ENCODE measurements at regions not wholly inside any gene's neighbourhood (a gene's known extent, or its start where the extent isn't known, plus 50 kb on each side); places are given as distances from the start of the nearest gene placed in this dataset.

GRCh38 chr11:103546236-103546635, 437.0 kb downstream of the DYNC2H1 start:
- no peak overlapping the region for H3K4me3 ChIP-seq (ENCODE audit: low read depth, poor library complexity, severe bottlenecking)
- no peak for TF ChIP-seq POLR2A (IDR thresholded peaks at IDR 0.05)
- TF ChIP-seq, protein P1, sequence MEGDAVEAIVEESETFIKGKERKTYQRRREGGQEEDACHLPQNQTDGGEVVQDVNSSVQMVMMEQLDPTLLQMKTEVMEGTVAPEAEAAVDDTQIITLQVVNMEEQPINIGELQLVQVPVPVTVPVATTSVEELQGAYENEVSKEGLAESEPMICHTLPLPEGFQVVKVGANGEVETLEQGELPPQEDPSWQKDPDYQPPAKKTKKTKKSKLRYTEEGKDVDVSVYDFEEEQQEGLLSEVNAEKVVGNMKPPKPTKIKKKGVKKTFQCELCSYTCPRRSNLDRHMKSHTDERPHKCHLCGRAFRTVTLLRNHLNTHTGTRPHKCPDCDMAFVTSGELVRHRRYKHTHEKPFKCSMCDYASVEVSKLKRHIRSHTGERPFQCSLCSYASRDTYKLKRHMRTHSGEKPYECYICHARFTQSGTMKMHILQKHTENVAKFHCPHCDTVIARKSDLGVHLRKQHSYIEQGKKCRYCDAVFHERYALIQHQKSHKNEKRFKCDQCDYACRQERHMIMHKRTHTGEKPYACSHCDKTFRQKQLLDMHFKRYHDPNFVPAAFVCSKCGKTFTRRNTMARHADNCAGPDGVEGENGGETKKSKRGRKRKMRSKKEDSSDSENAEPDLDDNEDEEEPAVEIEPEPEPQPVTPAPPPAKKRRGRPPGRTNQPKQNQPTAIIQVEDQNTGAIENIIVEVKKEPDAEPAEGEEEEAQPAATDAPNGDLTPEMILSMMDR (IDR thresholded peaks at IDR 0.05) = no peak
- intact Hi-C loops (cut with DNase I; ENCODE audit: low total_unique reads) = no loop called here
- WGBS, 2 donors = 75% methylated on average over 2 of the region's 2 CpGs
- DNase-seq (ENCODE audit: low spot score in 2 of 2) = no peak

- no peak for DNase-seq (ENCODE audit: low spot score in 2 of 2)
- no peak overlapping the region for H3K4me3 ChIP-seq (ENCODE audit: low read depth, poor library complexity, severe bottlenecking)
- intact Hi-C loops (cut with DNase I; ENCODE audit: low total_unique reads) = no loop called here
- WGBS, 2 donors = 87 to 89% methylated on average over 2 of the region's 2 CpGs
- TF ChIP-seq, protein P1 (IDR thresholded peaks at IDR 0.05) = no peak
- no peak for TF ChIP-seq POLR2A (IDR thresholded peaks at IDR 0.05)
Measured at GRCh38 chr11:103547024-103547423, 437.8 kb downstream of the DYNC2H1 start.

DNA sequence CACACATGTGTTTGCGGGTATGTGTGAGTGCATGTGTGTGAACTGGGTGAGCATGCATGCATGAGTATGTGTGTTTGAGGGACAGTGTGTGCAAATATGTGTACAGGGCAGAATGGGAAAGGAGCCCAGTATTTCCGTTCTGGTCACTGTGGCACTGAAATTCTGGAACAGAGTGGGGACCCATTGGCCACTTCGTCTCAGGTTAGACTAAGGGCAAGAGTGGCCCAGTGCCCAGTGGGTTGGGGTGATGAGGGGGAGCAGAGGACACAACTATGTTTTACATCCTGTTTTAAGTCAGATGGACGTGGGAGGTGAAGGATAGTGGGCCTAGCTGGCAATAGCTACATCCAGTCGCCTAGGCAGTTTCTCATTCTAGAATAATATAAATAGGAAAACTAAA, 438.5 kb downstream of the DYNC2H1 start:
- intact Hi-C loops (cut with DNase I; ENCODE audit: low total_unique reads) = no loop called here
- no peak for DNase-seq (ENCODE audit: low spot score in 2 of 2)
- 80 to 81% methylated on average over 5 of the region's 5 CpGs for WGBS, 2 donors
- no peak overlapping the region for H3K4me3 ChIP-seq (ENCODE audit: low read depth, poor library complexity, severe bottlenecking)
- TF ChIP-seq, protein P1 (IDR thresholded peaks at IDR 0.05) = no peak
- TF ChIP-seq POLR2A (IDR thresholded peaks at IDR 0.05) = no peak

- WGBS, 2 donors = 93 to 95% methylated on average over 1 of the region's 1 CpG
- intact Hi-C loops (cut with DNase I; ENCODE audit: low total_unique reads) = no loop called here
- H3K4me3 ChIP-seq (ENCODE audit: low read depth, poor library complexity, severe bottlenecking) = no peak overlapping the region
- TF ChIP-seq, protein P1 (IDR thresholded peaks at IDR 0.05) = no peak
- TF ChIP-seq POLR2A (IDR thresholded peaks at IDR 0.05) = no peak
- DNase-seq (ENCODE audit: low spot score in 2 of 2) = no peak
Measured at GRCh38 chr11:103548838-103549237, 439.6 kb downstream of the DYNC2H1 start.

GRCh38 chr11:103550811-103551210, 441.6 kb downstream of the DYNC2H1 start:
- WGBS, 2 donors = 73 to 85% methylated on average over 1 of the region's 1 CpG
- intact Hi-C loops (cut with DNase I; ENCODE audit: low total_unique reads) = no loop called here
- TF ChIP-seq POLR2A (IDR thresholded peaks at IDR 0.05) = no peak
- TF ChIP-seq, protein P1 (IDR thresholded peaks at IDR 0.05) = no peak
- H3K4me3 ChIP-seq (ENCODE audit: low read depth, poor library complexity, severe bottlenecking) = no peak overlapping the region
- DNase-seq (ENCODE audit: low spot score in 2 of 2) = no peak

DNA sequence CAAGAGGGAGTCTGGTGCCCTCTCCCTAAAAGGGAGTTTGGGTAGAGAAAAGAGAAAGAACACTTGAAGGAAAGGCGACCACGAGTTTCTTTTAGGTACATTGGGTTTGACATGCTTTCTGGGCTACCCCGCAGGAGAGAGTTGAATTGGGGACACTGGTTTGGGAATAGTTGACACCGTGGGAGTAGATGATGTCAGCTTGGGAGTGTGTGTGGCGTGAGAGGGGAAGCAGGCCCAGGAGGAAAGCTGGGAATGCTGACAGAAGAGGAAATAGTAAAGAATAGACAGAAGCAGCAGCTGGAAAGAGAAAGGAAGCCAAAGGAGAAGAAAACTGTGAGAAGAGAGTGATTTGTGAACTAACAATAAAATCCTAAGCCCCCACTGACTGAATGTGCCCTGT, 442.9 kb downstream of the DYNC2H1 start:
- DNase-seq (ENCODE audit: low spot score in 2 of 2) = no peak
- no peak for TF ChIP-seq POLR2A (IDR thresholded peaks at IDR 0.05)
- TF ChIP-seq, protein P1 (IDR thresholded peaks at IDR 0.05) = no peak
- H3K4me3 ChIP-seq (ENCODE audit: low read depth, poor library complexity, severe bottlenecking) = no peak overlapping the region
- 78% methylated on average over 5 of the region's 5 CpGs for WGBS, 2 donors
- intact Hi-C loops (cut with DNase I; ENCODE audit: low total_unique reads) = no loop called here

Measured in lower leg skin (tissue), 4 donors.